Fibroblast of skin of scalp (primary cell): ENCODE measurements at regions not wholly inside any gene's neighbourhood (a gene's known extent, or its start where the extent isn't known, plus 50 kb on each side); places are given as distances from the start of the nearest gene placed in this dataset.
A peak's percentile ranks its signal among the peaks of the same experiment; 100 is the strongest.
"Not testable (repeated sequence)": the region's sequence is repeated elsewhere in the genome, so short reads cannot be mapped to it uniquely, and the experiment has no call there.

ENCODE experiments used
- DNase-seq: peaks from one replicate; pipeline ENCODE4 v3.0.0-alpha.2; 2013

GRCh38 chr10:90195288-90195840 lies 494.0 kb downstream of the KIF20B start:
- peak; percentile 11 for DNase-seq

GRCh38 chr10:90197766-90198165 lies 496.4 kb downstream of the KIF20B start:
- DNase-seq: peak; percentile 38

- no peak for DNase-seq
These were observed 497.7 kb downstream of the KIF20B start for GRCh38 chr10:90199093-90199492.

GRCh38 chr10:90199513-90199912 lies 498.1 kb downstream of the KIF20B start:
- DNase-seq: no peak

GRCh38 chr10:90204131-90204955 lies 503.0 kb downstream of the KIF20B start:
- no peak for DNase-seq

- peak; percentile 25 for DNase-seq
These were observed 503.5 kb downstream of the KIF20B start for GRCh38 chr10:90204956-90205314.

- no peak for DNase-seq
These were observed 503.9 kb downstream of the KIF20B start for GRCh38 chr10:90205340-90205739.

GRCh38 chr10:90213346-90213745 lies 512.0 kb downstream of the KIF20B start:
- no peak for DNase-seq

GRCh38 chr10:90218846-90219245 lies 517.5 kb downstream of the KIF20B start:
- no peak for DNase-seq

- peak; percentile 85 for DNase-seq
These were observed 521.0 kb downstream of the KIF20B start for GRCh38 chr10:90222372-90222771.

- no peak for DNase-seq
These were observed 521.5 kb downstream of the KIF20B start for GRCh38 chr10:90222939-90223338.

GRCh38 chr10:90224791-90225566 lies 523.6 kb downstream of the KIF20B start:
- DNase-seq: no peak

GRCh38 chr10:90226517-90226916 lies 525.1 kb downstream of the KIF20B start:
- DNase-seq: no peak

- DNase-seq: peak; percentile 15
These were observed 525.8 kb downstream of the KIF20B start for GRCh38 chr10:90227217-90227656.

GRCh38 chr10:90227786-90228185 lies 526.4 kb downstream of the KIF20B start:
- no peak for DNase-seq

GRCh38 chr10:90229486-90229885 lies 528.1 kb downstream of the KIF20B start:
- no peak for DNase-seq

GRCh38 chr10:90233805-90234204 lies 532.4 kb downstream of the KIF20B start:
- not testable (repeated sequence) for DNase-seq

GRCh38 chr10:90245623-90246022 lies 544.2 kb downstream of the KIF20B start:
- DNase-seq: no peak

- not testable (repeated sequence) for DNase-seq
These were observed 549.4 kb downstream of the KIF20B start for GRCh38 chr10:90250784-90251183.

GRCh38 chr10:90269699-90270098 lies 568.3 kb downstream of the KIF20B start:
- no peak for DNase-seq

- no peak for DNase-seq
These were observed 573.5 kb downstream of the KIF20B start for GRCh38 chr10:90274721-90275468.

- peak; percentile 22 for DNase-seq
These were observed 575.6 kb downstream of the KIF20B start for GRCh38 chr10:90276894-90277475.
